Middle frontal gyrus (tissue), 1 donor: ENCODE measurements at regions not wholly inside any gene's neighbourhood (a gene's known extent, or its start where the extent isn't known, plus 50 kb on each side); places are given as distances from the start of the nearest gene placed in this dataset.
"Not testable (repeated sequence)": the region's sequence is repeated elsewhere in the genome, so short reads cannot be mapped to it uniquely, and the experiment has no call there.

Source experiments
- DNase-seq: peaks from one replicate; pipeline ENCODE4 v3.0.0-alpha.2; 2015; ENCODE audit warnings: low spot score; ENCODE audit errors: extremely low spot score

- DNase-seq = no peak
Observed at GRCh38 chr5:166236327-166236726, 2055.1 kb upstream of the WWC1 start.

GRCh38 chr5:166240705-166241104, 2050.7 kb upstream of the WWC1 start:
- no peak for DNase-seq

GRCh38 chr5:166245556-166245955, 2045.9 kb upstream of the WWC1 start:
- no peak for DNase-seq

GRCh38 chr5:166251786-166252185, 2039.7 kb upstream of the WWC1 start:
- no peak for DNase-seq

- DNase-seq = no peak
Observed at GRCh38 chr5:166257661-166258060, 2033.8 kb upstream of the WWC1 start.

GRCh38 chr5:166262395-166262794, 2029.0 kb upstream of the WWC1 start:
- no peak for DNase-seq

GRCh38 chr5:166267907-166268306, 2023.5 kb upstream of the WWC1 start:
- no peak for DNase-seq

- DNase-seq = no peak
Observed at GRCh38 chr5:166270712-166271111, 2020.7 kb upstream of the WWC1 start.

- DNase-seq = no peak
Observed at GRCh38 chr5:166276006-166276405, 2015.4 kb upstream of the WWC1 start.

GRCh38 chr5:166279828-166280227, 2011.6 kb upstream of the WWC1 start:
- DNase-seq = no peak

GRCh38 chr5:166281433-166281832, 2010.0 kb upstream of the WWC1 start:
- no peak for DNase-seq

GRCh38 chr5:166282939-166283338, 2008.5 kb upstream of the WWC1 start:
- no peak for DNase-seq

- no peak for DNase-seq
Observed at GRCh38 chr5:166285361-166285760, 2006.1 kb upstream of the WWC1 start.

- no peak for DNase-seq
Observed at GRCh38 chr5:166286832-166287231, 2004.6 kb upstream of the WWC1 start.

GRCh38 chr5:166287866-166288265, 2003.6 kb upstream of the WWC1 start:
- no peak for DNase-seq

GRCh38 chr5:166291800-166292199, 1999.6 kb upstream of the WWC1 start:
- DNase-seq = not testable (repeated sequence)

- DNase-seq = no peak
Observed at GRCh38 chr5:166293892-166294291, 1997.6 kb upstream of the WWC1 start.

- DNase-seq = no peak
Observed at GRCh38 chr5:166302166-166302565, 1989.3 kb upstream of the WWC1 start.

- DNase-seq = no peak
Observed at GRCh38 chr5:166317425-166317824, 1974.0 kb upstream of the WWC1 start.

- no peak for DNase-seq
Observed at GRCh38 chr5:166320920-166321480, 1970.4 kb upstream of the WWC1 start.

GRCh38 chr5:166324372-166324771, 1967.1 kb upstream of the WWC1 start:
- no peak for DNase-seq

- DNase-seq = no peak
Observed at GRCh38 chr5:166329149-166329800, 1962.2 kb upstream of the WWC1 start.

GRCh38 chr5:166330036-166330435, 1961.4 kb upstream of the WWC1 start:
- no peak for DNase-seq
